HEK293 (cell line): ENCODE measurements at regions not wholly inside any gene's neighbourhood (a gene's known extent, or its start where the extent isn't known, plus 50 kb on each side); places are given as distances from the start of the nearest gene placed in this dataset.
A peak's percentile ranks its signal among the peaks of the same experiment; 100 is the strongest.

Source experiments
- CTCF ChIA-PET: fragments of 350-600 bp; formaldehyde crosslinking; extraction: SDS; loops from one replicate; lab custom pipeline; 2021; ENCODE audit warnings: antibody characterized with exemption; lab: Yijun Ruan, JAX
- POLR2A ChIA-PET: fragments of 300-600 bp; formaldehyde crosslinking; extraction: SDS; loops from one replicate; lab custom pipeline; 2020; ENCODE audit warnings: antibody characterized with exemption, inconsistent platforms; lab: Yijun Ruan, JAX
- H3K27ac ChIP-seq: fragments of 200-500 bp; sonication (Bioruptor generic); 2 replicates; pipeline ENCODE4 v1.5.1; 2014; ENCODE audit warnings: low read depth, low read length, control low read depth, inconsistent platforms; ENCODE audit errors: extremely low read depth
- H3K36me3 ChIP-seq, 2 experiments: fragments of 200-500 bp in 1 of 2; sonication (Bioruptor generic) in 1 of 2; 1 replicate in 1 of 2; 2 replicates in 1 of 2; pipeline ENCODE4 v1.5.1; 2014 to 2017; ENCODE audit warnings: inconsistent platforms in 2 of 2, low read length in 2 of 2; ENCODE audit not compliant: control insufficient read depth in 2 of 2, insufficient read depth in 1 of 2
- H3K4me1 ChIP-seq: fragments of 200-500 bp; sonication (Bioruptor generic); 2 replicates; pipeline ENCODE4 v1.5.1; 2014; ENCODE audit warnings: mild to moderate bottlenecking, low read length, inconsistent platforms; ENCODE audit not compliant: control insufficient read depth, insufficient read depth
- H3K4me3 ChIP-seq: 2 replicates; pipeline ENCODE4 v1.5.1; 2011; ENCODE audit warnings: low read depth, mild to moderate bottlenecking, control low read depth, low read length, moderate library complexity
- H3K9me3 ChIP-seq: fragments of 200-500 bp; sonication (Bioruptor generic); 2 replicates; pipeline ENCODE4 v1.5.1; 2014; ENCODE audit warnings: low read depth, low read length, inconsistent platforms; ENCODE audit not compliant: control insufficient read depth, insufficient read depth
- GFI1B ChIP-seq: fragments of 450-650 bp; formaldehyde crosslinking; IDR thresholded peaks from 2 replicates; pipeline ENCODE4 v1.5.1; 2016; ENCODE audit warnings: missing biosample characterization, missing genetic modification characterization
- INSM2 ChIP-seq: fragments of 450-650 bp; formaldehyde crosslinking; IDR thresholded peaks from 2 replicates; pipeline ENCODE4 v1.5.1; 2016; ENCODE audit warnings: missing biosample characterization, missing genetic modification characterization
- MEIS1 ChIP-seq: sonication (generic); formaldehyde crosslinking; IDR thresholded peaks from 2 replicates; pipeline ENCODE4 v1.8.1; 2022; ENCODE audit warnings: missing genetic modification reagents, mild to moderate bottlenecking, borderline replicate concordance
- RBAK ChIP-seq: fragments of 450-650 bp; formaldehyde crosslinking; IDR thresholded peaks from 2 replicates; pipeline ENCODE4 v1.5.1; 2016; ENCODE audit warnings: missing biosample characterization, missing genetic modification characterization
- YY1 ChIP-seq: fragments of 450-650 bp; formaldehyde crosslinking; IDR thresholded peaks from 2 replicates; pipeline ENCODE4 v1.5.1; 2018; ENCODE audit warnings: missing biosample characterization, missing genetic modification characterization
- ZBTB20 ChIP-seq: fragments of 450-650 bp; formaldehyde crosslinking; IDR thresholded peaks from 2 replicates; pipeline ENCODE4 v1.5.1; 2016; ENCODE audit warnings: missing biosample characterization, missing genetic modification characterization
- ZBTB26 ChIP-seq: fragments of 450-650 bp; formaldehyde crosslinking; optimal IDR thresholded peaks from 2 replicates; pipeline ENCODE3; 2016; ENCODE audit warnings: missing biosample characterization, mild to moderate bottlenecking, missing genetic modification characterization
- ZNF19 ChIP-seq: fragments of 450-650 bp; formaldehyde crosslinking; IDR thresholded peaks from 2 replicates; pipeline ENCODE4; 2016; ENCODE audit warnings: missing biosample characterization, missing genetic modification characterization, low read depth
- ZNF274 ChIP-seq, 2 experiments: fragments of 200-500 bp in 1 of 2; fragments of 450-650 bp in 1 of 2; sonication (Bioruptor generic) in 1 of 2; formaldehyde crosslinking in 1 of 2; IDR thresholded peaks; 2 replicates each; pipeline versions ENCODE4 v1.5.1 to v1.6.1; 2014 to 2016; ENCODE audit warnings: borderline replicate concordance in 1 of 2, inconsistent platforms in 1 of 2, low read length in 1 of 2, missing biosample characterization in 1 of 2, missing genetic modification characterization in 1 of 2
- ZNF302 ChIP-seq: fragments of 450-650 bp; formaldehyde crosslinking; IDR thresholded peaks from 2 replicates; pipeline ENCODE4 v1.5.1; 2016; ENCODE audit warnings: missing biosample characterization, missing genetic modification characterization, low read depth
- ZNF335 ChIP-seq: fragments of 450-650 bp; formaldehyde crosslinking; conservative IDR thresholded peaks from 2 replicates; pipeline ENCODE4 v1.5.1; 2016; ENCODE audit warnings: missing biosample characterization, missing genetic modification characterization
- ZNF350 ChIP-seq: fragments of 450-650 bp; formaldehyde crosslinking; IDR thresholded peaks from 2 replicates; pipeline ENCODE4 v1.5.0; 2017; ENCODE audit warnings: missing biosample characterization, mild to moderate bottlenecking, missing genetic modification characterization
- ZNF488 ChIP-seq: fragments of 450-650 bp; formaldehyde crosslinking; IDR thresholded peaks from 2 replicates; pipeline ENCODE4 v1.5.1; 2016; ENCODE audit warnings: missing biosample characterization, missing genetic modification characterization
- ZNF514 ChIP-seq: fragments of 450-650 bp; formaldehyde crosslinking; IDR thresholded peaks from 2 replicates; pipeline ENCODE4 v1.5.1; 2016; ENCODE audit warnings: missing biosample characterization, missing genetic modification characterization
- ZNF544 ChIP-seq: fragments of 450-650 bp; formaldehyde crosslinking; IDR thresholded peaks from 2 replicates; pipeline ENCODE4 v1.5.0; 2017; ENCODE audit warnings: missing biosample characterization, missing genetic modification characterization
- ZNF571 ChIP-seq: fragments of 450-650 bp; formaldehyde crosslinking; IDR thresholded peaks from 2 replicates; pipeline ENCODE4 v1.5.0; 2017; ENCODE audit warnings: missing biosample characterization, missing genetic modification characterization
- ZNF654 ChIP-seq: fragments of 450-650 bp; formaldehyde crosslinking; IDR thresholded peaks from 2 replicates; pipeline ENCODE4 v1.5.1; 2016; ENCODE audit warnings: low read depth, missing biosample characterization, missing genetic modification characterization
- ZNF677 ChIP-seq: fragments of 450-650 bp; IDR thresholded peaks from 2 replicates; pipeline ENCODE4 v1.5.0; 2018; ENCODE audit warnings: missing biosample characterization, mild to moderate bottlenecking, missing genetic modification characterization, moderate library complexity
- TF ChIP-seq, protein P1 (sequence below): fragments of 450-650 bp; formaldehyde crosslinking; IDR thresholded peaks from 2 replicates; pipeline ENCODE4 v1.5.1; 2016; ENCODE audit warnings: missing biosample characterization, missing genetic modification characterization
- TF ChIP-seq, protein P2 (sequence below): fragments of 450-650 bp; formaldehyde crosslinking; IDR thresholded peaks from 2 replicates; pipeline ENCODE4 v1.5.1; 2016; ENCODE audit warnings: missing biosample characterization, missing genetic modification characterization, borderline replicate concordance

DNA sequence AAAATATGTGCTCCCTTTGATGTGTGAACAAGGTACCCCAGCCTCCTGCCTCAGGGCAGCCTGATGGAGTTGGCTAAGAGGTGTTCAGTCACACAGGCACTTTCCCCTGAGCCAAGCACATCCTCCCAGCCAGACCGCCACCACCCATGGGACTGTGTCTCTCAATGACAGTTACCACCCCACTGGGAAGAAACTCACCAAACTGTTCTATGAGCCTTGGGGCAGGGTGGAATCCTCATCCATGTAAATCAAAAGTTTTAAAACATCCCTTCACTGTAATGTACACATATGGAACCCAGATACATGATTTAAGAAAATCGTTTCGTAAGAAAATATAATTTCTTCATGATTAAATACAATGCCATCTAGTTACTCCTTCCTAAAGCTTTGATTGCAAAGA, 138.4 kb upstream of the LSM14A start:
- no peak for TF ChIP-seq RBAK (tag by site-specific recombination)
- TF ChIP-seq ZNF350: no peak
- no peak for TF ChIP-seq ZNF302 (tag by site-specific recombination)
- Histone ChIP-seq H3K9me3 (no peaks in the 10 kb centered on the region), H3K4me3 (no peak overlapping the region), H3K4me1 (no peaks in the 10 kb centered on the region), H3K36me3 (no peaks in the 10 kb centered on the region; a peak in 1 of 3 replicates), H3K27ac (no peak overlapping the region)
- ChIA-PET CTCF (interaction anchor here (0.5 to 2.4 kb wide), 3 partner anchors 8 to 239 kb away, joined by 3 to 25 read pairs (median 4); no protein-coding TSS in a partner anchor), POLR2A (no interaction called here)

DNA sequence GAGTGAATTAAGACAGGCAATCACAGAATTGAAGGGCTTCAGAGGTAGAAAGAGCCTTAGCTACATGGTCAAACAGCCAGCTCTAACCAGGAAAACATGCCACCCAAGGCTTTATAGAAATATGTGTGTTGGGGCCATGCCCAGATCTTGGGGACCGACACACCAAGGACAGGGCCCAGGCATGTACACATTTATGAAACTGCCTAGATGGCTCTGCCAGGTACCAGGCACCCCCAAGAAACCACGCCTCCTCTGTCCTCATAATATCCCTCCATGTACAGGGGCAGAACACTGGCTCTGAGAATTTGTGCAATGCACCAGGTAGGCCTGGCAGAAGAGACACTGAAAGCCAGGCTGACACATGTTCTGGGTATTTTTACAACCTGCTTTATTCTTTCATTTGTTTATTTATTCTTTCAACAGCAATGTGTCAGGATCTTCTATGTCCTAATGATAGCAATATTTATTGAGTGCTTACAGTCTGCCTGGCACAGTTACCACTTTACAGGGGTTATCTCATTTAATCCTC, 137.9 kb upstream of the LSM14A start:
- CTCF ChIA-PET: interaction anchor here (0.5 kb wide), 1 partner anchor 36 kb away, joined by 3 read pairs; no protein-coding TSS in a partner anchor
- Histone ChIP-seq H3K4me3 (no peak overlapping the region), H3K27ac (no peak overlapping the region), H3K36me3 (no peaks in the 10 kb centered on the region; a peak in 1 of 3 replicates), H3K9me3 (no peaks in the 10 kb centered on the region)
- POLR2A ChIA-PET: no interaction called here
- TF ChIP-seq ZNF19 (tag by site-specific recombination) (no peak), ZNF571 (tag by site-specific recombination) (no peak), ZNF677 (tag by site-specific recombination) (no peak), RBAK (tag by site-specific recombination) (no peak), ZNF274 (IDR thresholded peaks at IDR 0.05; ENCODE audit: low read length) (no peak), ZNF274 (tag by site-specific recombination; IDR thresholded peaks at IDR 0.05; ENCODE audit: borderline replicate concordance) (no peak), GFI1B (tag by site-specific recombination) (no peak)
- TF ChIP-seq, protein P1, sequence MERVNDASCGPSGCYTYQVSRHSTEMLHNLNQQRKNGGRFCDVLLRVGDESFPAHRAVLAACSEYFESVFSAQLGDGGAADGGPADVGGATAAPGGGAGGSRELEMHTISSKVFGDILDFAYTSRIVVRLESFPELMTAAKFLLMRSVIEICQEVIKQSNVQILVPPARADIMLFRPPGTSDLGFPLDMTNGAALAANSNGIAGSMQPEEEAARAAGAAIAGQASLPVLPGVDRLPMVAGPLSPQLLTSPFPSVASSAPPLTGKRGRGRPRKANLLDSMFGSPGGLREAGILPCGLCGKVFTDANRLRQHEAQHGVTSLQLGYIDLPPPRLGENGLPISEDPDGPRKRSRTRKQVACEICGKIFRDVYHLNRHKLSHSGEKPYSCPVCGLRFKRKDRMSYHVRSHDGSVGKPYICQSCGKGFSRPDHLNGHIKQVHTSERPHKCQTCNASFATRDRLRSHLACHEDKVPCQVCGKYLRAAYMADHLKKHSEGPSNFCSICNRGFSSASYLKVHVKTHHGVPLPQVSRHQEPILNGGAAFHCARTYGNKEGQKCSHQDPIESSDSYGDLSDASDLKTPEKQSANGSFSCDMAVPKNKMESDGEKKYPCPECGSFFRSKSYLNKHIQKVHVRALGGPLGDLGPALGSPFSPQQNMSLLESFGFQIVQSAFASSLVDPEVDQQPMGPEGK (tag by site-specific recombination): no peak
- TF ChIP-seq, all 188 proteins: peak for 0
- H3K4me1 ChIP-seq: no peaks in the 10 kb centered on the region

DNA sequence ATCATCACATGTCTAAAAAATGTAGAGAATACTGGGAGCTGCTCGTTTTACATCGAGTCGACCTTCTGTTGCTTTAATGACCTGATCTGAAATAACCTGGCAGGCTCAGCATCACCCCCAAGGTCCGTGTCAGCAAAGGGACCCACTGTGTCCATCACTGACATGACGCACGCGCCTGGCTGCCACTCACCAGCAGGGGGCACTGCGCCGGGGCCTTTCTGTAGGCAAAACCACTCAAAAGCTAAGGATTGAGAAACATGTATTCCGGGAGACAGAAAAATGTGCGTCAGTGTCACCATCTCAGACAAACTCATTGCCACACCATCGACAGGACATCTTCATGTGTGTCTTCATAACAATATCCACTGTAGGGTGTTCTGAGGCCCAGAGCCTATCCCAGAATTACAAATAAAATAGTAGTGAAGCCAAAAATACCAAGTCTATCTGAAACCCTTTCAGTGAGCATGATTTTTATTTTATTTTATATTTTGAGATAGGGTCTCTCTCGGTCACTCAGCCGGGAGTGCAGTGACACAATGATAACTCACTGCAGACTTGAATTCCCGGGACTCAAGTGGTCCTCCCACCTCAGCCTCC, 130.3 kb upstream of the LSM14A start:
- Histone ChIP-seq H3K27ac (no peak overlapping the region), H3K36me3 (no peaks in the 10 kb centered on the region), H3K4me3 (no peak overlapping the region), H3K4me1 (no peaks in the 10 kb centered on the region), H3K9me3 (no peaks in the 10 kb centered on the region)
- CTCF ChIA-PET: interaction anchor here (0.6 to 3.9 kb wide), 73 partner anchors 9 to 817 kb away, joined by 3 to 70 read pairs (median 4); no protein-coding TSS in a partner anchor
- POLR2A ChIA-PET: interaction anchor here (1.0 to 1.4 kb wide), 2 partner anchors 53 to 54 kb away, joined by 3 to 5 read pairs; no protein-coding TSS in a partner anchor
- peak; percentile 66 for TF ChIP-seq ZNF654 (tag by site-specific recombination)
- TF ChIP-seq YY1 (tag by site-specific recombination): no peak
- no peak for TF ChIP-seq ZNF488 (tag by site-specific recombination)
- TF ChIP-seq, protein P2, sequence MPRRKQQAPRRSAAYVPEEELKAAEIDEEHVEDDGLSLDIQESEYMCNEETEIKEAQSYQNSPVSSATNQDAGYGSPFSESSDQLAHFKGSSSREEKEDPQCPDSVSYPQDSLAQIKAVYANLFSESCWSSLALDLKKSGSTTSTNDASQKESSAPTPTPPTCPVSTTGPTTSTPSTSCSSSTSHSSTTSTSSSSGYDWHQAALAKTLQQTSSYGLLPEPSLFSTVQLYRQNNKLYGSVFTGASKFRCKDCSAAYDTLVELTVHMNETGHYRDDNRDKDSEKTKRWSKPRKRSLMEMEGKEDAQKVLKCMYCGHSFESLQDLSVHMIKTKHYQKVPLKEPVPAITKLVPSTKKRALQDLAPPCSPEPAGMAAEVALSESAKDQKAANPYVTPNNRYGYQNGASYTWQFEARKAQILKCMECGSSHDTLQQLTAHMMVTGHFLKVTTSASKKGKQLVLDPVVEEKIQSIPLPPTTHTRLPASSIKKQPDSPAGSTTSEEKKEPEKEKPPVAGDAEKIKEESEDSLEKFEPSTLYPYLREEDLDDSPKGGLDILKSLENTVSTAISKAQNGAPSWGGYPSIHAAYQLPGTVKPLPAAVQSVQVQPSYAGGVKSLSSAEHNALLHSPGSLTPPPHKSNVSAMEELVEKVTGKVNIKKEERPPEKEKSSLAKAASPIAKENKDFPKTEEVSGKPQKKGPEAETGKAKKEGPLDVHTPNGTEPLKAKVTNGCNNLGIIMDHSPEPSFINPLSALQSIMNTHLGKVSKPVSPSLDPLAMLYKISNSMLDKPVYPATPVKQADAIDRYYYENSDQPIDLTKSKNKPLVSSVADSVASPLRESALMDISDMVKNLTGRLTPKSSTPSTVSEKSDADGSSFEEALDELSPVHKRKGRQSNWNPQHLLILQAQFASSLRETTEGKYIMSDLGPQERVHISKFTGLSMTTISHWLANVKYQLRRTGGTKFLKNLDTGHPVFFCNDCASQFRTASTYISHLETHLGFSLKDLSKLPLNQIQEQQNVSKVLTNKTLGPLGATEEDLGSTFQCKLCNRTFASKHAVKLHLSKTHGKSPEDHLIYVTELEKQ: no peak
- no peak for TF ChIP-seq ZNF544 (tag by site-specific recombination)
- TF ChIP-seq ZNF514: no peak
- TF ChIP-seq ZBTB20 (tag by site-specific recombination): peak; percentile 19; the same call in 1 of the 2 replicates
- TF ChIP-seq INSM2 (tag by site-specific recombination): no peak
- no peak for TF ChIP-seq ZNF274 (IDR thresholded peaks at IDR 0.05; ENCODE audit: low read length)
- TF ChIP-seq ZNF274 (tag by site-specific recombination; IDR thresholded peaks at IDR 0.05; ENCODE audit: borderline replicate concordance): no peak
- no peak for TF ChIP-seq MEIS1 (CRISPR knock-in tag)
- 0 out of 2 replicates have a peak, but pooled peaks have one; percentile 15 for TF ChIP-seq ZNF335
- TF ChIP-seq ZBTB26 (tag by site-specific recombination): no peak
